ENCODE measurements at regions not wholly inside any gene's neighbourhood (a gene's known extent, or its start where the extent isn't known, plus 50 kb on each side); places are given as distances from the start of the nearest gene placed in this dataset.

DNA sequence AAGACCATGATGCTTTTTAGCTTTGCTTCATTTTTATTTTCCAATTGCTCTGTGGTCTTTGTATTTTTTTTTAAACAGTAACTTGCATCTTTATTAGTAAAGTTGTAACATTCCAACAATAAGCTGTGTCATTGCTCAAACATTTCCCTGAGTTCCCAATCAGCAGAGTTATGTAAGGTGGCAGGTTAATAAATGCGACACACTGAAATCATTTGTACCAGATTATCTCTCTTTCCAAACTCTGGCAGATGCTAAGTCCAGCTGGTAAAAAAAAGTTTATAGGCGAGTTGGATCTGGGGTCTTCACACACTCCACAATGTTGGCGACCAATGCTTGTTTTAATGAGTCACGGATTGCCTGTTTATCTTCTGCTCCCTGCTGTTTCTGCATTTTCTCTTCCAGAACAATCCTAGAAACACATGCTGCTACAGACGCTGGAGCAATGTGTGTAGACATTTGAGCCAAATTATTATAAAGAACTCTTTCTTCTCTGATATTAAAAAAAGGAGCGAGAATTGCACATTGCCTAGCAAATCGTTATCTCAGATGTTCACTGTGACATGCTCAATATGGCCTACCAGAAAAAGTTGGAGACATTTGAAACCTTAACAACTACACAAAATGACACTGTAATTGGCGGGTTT is 113.6 kb upstream of the IFNGR1 start (continued):
- no peak for TF ChIP-seq GLIS3 (CRISPR knock-in tag; IDR thresholded peaks at IDR 0.05)
- no peak for TF ChIP-seq RARB (CRISPR knock-in tag; IDR thresholded peaks at IDR 0.05)
- no peak for TF ChIP-seq ZNF565 (CRISPR knock-in tag; conservative IDR thresholded peaks at IDR 0.05; ENCODE audit: low read depth)
- no peak for TF ChIP-seq ZC3H10 (CRISPR knock-in tag; IDR thresholded peaks at IDR 0.05)
- TF ChIP-seq SNAI2 (CRISPR knock-in tag; IDR thresholded peaks at IDR 0.05), result no peak

DNA sequence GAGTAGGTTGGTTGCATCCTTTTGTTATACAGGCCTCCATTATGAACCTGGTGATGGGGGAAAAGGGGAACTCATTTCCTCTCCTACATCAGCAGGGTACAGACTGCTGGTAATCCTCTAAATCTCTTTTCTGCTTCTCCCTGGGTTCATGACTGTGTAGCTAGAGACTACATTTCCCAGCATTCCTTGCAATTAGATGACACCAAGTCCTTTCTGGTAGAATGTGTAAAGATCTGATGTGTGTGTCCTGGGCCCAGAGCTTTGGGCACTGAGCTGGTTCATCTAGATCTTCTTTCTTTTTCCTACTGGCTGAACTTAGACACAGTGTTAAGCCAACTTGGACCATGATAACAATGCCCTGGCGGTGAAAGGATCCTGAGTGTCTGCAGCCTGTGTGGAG is 104.7 kb upstream of the IFNGR1 start:
- TF ChIP-seq PPARA (CRISPR knock-in tag; IDR thresholded peaks at IDR 0.05; ENCODE audit: borderline replicate concordance) (no peak), ESRRG (CRISPR knock-in tag; IDR thresholded peaks at IDR 0.05) (no peak), POU6F1 (CRISPR knock-in tag; IDR thresholded peaks at IDR 0.05; ENCODE audit: borderline replicate concordance, low read depth) (no peak), RARB (CRISPR knock-in tag; IDR thresholded peaks at IDR 0.05) (no peak)
- TF ChIP-seq, protein P1, sequence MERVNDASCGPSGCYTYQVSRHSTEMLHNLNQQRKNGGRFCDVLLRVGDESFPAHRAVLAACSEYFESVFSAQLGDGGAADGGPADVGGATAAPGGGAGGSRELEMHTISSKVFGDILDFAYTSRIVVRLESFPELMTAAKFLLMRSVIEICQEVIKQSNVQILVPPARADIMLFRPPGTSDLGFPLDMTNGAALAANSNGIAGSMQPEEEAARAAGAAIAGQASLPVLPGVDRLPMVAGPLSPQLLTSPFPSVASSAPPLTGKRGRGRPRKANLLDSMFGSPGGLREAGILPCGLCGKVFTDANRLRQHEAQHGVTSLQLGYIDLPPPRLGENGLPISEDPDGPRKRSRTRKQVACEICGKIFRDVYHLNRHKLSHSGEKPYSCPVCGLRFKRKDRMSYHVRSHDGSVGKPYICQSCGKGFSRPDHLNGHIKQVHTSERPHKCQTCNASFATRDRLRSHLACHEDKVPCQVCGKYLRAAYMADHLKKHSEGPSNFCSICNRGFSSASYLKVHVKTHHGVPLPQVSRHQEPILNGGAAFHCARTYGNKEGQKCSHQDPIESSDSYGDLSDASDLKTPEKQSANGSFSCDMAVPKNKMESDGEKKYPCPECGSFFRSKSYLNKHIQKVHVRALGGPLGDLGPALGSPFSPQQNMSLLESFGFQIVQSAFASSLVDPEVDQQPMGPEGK (CRISPR knock-in tag; IDR thresholded peaks at IDR 0.05; ENCODE audit: borderline replicate concordance), result no peak
- no peak for ATAC-seq

GRCh38 chr6:137320271-137320670 is 101.1 kb upstream of the IFNGR1 start:
- TF ChIP-seq, protein P2, sequence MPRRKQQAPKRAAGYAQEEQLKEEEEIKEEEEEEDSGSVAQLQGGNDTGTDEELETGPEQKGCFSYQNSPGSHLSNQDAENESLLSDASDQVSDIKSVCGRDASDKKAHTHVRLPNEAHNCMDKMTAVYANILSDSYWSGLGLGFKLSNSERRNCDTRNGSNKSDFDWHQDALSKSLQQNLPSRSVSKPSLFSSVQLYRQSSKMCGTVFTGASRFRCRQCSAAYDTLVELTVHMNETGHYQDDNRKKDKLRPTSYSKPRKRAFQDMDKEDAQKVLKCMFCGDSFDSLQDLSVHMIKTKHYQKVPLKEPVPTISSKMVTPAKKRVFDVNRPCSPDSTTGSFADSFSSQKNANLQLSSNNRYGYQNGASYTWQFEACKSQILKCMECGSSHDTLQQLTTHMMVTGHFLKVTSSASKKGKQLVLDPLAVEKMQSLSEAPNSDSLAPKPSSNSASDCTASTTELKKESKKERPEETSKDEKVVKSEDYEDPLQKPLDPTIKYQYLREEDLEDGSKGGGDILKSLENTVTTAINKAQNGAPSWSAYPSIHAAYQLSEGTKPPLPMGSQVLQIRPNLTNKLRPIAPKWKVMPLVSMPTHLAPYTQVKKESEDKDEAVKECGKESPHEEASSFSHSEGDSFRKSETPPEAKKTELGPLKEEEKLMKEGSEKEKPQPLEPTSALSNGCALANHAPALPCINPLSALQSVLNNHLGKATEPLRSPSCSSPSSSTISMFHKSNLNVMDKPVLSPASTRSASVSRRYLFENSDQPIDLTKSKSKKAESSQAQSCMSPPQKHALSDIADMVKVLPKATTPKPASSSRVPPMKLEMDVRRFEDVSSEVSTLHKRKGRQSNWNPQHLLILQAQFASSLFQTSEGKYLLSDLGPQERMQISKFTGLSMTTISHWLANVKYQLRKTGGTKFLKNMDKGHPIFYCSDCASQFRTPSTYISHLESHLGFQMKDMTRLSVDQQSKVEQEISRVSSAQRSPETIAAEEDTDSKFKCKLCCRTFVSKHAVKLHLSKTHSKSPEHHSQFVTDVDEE (CRISPR knock-in tag; IDR thresholded peaks at IDR 0.05), result no peak
- TF ChIP-seq ZNF565 (CRISPR knock-in tag; conservative IDR thresholded peaks at IDR 0.05; ENCODE audit: low read depth) (no peak), CREB5 (CRISPR knock-in tag; IDR thresholded peaks at IDR 0.05; ENCODE audit: low read depth) (no peak), CSDC2 (CRISPR knock-in tag; IDR thresholded peaks at IDR 0.05) (no peak), RARB (CRISPR knock-in tag; IDR thresholded peaks at IDR 0.05) (no peak), ZFP30 (CRISPR knock-in tag; IDR thresholded peaks at IDR 0.05) (no peak), POU6F1 (CRISPR knock-in tag; IDR thresholded peaks at IDR 0.05; ENCODE audit: borderline replicate concordance, low read depth) (no peak), OSR1 (CRISPR knock-in tag; IDR thresholded peaks at IDR 0.05) (no peak), ZC3H10 (CRISPR knock-in tag; IDR thresholded peaks at IDR 0.05) (no peak), ARNTL (CRISPR knock-in tag; IDR thresholded peaks at IDR 0.05; ENCODE audit: borderline replicate concordance, low read depth) (no peak), TCF4 (CRISPR knock-in tag; IDR thresholded peaks at IDR 0.05; ENCODE audit: borderline replicate concordance) (no peak), ZNF8 (CRISPR knock-in tag; IDR thresholded peaks at IDR 0.05) (no peak)
- TF ChIP-seq, protein P1 (CRISPR knock-in tag; IDR thresholded peaks at IDR 0.05; ENCODE audit: borderline replicate concordance), result no peak
- no peak for ATAC-seq

All from SK-N-SH treated with all-trans-retinoic acid at 6 μM for 48 hours (cell line).